NCI-H2196 (cell line): ENCODE measurements at regions not wholly inside any gene's neighbourhood (a gene's known extent, or its start where the extent isn't known, plus 50 kb on each side); places are given as distances from the start of the nearest gene placed in this dataset.

Source experiments
- DNase-seq: peaks from one replicate; lab custom pipeline; 2025; ENCODE audit not compliant: unreplicated experiment; lab: John Stamatoyannopoulos, UW

DNA sequence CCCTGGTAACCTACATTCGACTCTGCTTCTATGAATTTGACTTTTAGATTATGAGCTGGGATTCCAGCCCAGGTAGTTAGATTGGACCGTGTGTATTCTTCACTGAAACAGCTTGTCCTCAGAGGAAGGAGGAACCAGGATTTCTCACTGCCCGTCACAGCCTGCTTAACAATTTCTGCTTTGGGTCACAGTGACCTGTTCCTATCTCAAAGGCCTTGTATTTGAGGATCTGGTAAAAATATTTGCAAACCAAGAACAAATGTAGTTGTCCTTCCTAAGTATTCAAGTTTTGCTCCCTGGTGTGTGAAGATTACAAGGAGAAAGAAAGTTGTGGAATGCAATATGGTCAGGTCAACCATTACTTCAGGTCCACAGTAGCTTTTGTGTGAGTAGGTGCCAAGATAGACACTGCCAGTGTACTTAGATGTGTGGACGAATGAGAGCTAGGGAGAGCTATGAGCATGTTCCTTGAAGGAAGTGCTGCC, 55.1 kb downstream of the KIF4B start:
- no peak for DNase-seq

DNA sequence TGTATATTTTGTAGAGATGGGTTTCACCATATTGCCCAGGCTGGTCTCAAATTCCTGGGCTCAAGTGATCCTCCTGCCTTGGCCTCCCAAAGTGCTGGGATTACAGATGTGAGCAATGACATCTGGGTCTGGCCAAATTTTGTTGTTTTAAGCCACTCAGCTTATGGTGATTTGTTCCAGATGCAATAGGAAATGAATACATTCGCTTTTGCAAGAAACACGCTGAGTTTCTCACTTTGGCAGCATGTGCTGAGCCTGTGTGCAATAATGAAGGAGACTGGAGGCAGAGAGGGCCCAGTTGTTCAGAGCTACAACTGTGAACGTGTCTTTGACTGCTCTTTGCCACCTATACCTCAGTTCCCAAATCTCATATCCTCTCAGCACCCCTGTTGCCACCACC, 56.4 kb downstream of the KIF4B start:
- no peak for DNase-seq

DNA sequence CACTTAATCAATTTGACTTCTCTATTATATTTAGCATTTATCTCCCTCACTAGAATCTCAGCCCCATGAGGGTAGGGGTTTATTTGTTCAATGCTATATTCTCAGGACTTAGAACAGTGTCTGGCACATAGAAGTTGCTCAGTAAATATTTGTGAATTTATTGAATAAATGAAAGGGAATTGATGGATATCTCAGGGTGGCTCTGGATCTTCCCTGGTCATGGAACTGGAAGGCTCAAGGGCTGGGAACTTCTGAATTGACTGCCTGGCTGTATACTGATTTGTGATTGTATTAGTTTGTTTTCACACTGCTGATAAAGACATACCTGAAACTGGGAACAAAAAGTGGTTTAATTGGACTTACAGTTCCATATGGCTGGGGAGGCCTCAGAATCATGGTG, 57.2 kb downstream of the KIF4B start:
- no peak for DNase-seq

DNA sequence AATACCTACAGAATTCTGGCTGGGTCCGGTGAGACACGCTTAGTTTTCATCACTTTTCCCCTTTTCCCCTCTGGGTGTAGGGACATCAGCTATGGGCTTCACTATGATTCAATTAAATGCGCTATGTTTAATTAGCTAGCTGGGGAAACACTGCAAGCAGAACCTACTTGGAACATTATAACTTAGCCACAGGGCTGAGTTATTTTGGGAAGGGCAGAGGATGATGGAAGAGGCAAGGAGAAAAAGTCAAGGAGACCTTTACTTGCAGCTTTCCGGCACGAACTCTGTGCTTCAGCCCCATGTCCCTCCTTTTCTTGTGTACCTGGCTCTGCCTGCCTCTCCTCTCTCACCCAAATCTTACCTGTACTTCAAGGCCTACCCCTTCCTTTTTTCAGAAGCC, 62.8 kb downstream of the KIF4B start:
- DNase-seq = no peak

DNA sequence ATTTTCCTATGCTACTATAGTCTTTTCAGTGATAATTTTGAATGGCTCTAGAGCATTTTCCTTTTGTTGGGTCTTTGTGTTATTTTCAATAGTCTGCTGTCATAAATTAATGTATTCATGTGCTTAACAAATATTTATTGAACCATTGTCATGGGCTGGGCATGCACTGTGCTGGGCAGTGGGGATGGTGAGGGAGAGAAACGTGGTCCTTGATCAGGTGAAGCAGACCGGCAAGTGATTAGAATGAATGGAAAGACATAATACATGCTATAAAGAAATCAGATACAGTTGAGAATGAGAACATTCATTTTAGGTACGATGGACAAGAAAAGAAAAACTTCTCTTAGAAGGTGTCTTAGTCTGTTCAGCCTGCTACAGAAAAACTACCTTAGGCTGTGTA, 66.1 kb downstream of the KIF4B start:
- no peak for DNase-seq

DNA sequence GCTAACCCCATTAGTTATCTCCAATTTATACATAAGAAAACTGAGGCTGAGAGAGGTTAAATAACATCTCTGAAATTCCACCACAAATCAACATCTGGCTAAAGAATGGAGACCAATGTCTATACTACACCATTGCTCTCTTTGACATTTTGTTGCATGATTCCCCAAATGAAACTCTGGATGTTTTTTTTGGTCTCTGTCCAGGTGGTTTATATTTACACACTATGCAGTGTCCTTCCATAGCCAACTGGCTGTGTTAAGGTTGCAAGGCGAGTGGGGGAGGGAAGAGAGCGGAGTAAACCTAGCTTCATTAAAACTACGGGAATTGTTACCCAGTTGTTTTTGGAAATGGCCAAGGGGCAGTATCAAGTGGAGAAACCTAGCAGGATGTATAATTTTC, 67.2 kb downstream of the KIF4B start:
- no peak for DNase-seq

DNA sequence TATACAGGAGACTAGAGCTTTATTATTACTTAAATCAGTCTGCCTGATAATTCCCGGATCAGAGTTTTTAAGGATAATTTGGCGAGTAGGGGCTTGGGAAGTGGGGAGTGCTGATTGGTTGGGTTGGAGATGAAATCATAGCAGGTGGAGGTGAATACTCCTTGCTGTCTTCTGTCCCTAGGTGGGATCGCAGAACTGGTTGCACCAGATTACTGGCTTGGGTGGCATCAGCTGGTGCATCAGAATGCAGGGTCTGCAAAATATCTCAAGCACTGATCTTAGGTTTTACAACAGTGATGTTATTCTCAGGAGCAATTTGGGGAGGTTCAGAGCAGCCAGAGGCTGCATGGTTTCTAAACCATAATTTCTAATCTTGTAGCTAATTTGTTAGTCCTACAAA, 68.1 kb downstream of the KIF4B start:
- DNase-seq = no peak

DNA sequence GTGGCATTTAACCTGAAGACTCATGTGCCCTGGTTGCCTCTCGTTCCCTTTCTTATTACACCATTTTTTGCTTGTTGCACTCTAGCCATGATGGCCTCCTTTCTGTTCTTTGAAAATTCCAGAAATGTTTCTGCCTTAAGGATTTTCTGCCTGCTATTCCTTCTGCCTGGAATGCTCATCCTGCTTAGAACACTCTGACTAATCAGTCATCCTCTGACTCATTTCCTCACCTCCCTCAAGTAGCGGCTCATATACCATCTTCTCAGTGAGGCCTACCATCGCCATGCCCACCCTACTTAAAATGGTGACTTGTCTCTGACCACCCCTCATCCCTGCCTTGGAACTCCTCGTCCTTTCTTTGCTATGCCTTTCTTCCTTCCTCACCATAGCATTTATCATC, 68.8 kb downstream of the KIF4B start:
- DNase-seq = no peak

DNA sequence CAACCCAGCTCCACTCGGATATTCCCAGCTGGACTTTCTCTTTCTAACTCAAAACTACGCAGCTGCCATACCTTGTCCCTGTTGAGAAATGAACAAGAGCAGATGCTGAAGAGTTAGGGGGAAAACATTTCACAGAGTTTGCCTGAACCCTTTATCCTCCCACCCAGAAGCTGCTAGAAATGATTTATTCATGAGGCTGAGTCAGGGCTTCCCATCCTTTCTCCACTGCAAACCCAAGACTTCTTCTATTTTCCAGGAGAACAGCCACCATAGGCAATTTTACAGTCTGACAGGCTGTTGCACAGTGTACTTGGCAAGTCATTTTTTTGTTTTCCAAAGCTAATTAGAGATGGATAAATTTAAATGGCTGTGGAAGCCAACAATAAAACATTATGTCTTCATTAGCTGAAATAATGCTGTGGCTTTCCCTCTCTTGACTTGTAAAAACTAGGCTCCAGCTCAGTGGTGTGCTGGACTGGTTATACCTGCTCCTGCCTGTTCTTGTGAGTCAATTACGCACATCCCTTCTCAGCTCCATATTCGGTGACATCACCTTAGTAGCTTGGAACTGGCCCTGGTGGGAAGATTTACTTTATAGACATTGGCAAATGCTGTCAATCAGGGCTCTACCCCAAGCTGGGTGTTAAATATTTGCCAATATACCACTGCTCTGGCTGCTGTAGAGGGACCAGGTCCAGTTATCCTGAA, 71.9 kb downstream of the KIF4B start:
- DNase-seq = no peak

DNA sequence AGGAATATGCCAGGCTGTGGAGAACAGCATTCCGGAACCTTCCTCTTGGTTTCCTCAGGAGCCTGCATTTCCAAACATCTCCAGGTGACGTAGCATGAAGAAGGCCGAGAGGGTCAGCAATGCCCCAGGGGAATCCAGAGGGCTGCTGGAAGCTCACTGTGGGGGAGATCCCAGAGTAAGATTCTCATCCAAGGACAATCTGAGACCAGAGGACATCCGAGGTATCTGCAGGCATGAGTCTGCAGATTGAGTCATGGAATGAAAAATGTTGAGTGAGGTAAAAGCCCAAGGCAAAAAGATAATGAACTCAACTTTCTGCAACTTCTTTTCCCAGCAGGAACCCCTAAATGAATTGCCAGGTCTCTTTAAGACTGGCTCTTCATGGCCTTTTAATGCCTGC, 73.5 kb downstream of the KIF4B start:
- DNase-seq = no peak

DNA sequence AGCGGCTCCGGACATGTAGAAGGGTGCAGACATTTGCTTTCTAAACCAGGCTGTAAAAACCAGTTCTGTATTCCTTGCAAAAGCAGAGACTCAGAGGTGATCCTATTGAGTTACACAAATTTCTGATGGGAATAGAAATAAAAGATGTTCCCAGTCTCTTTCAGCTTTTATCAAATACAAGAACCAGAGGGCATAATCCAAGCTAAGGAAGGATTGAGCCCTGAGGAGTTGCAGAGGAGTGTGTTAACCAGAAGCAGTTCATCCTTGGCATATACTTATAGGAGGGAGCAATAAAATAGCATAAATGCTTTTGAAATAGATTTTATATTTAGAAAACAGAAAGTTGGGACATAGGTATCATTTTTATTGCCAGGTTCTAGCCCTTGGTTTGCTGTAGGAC, 75.3 kb downstream of the KIF4B start:
- no peak for DNase-seq

DNA sequence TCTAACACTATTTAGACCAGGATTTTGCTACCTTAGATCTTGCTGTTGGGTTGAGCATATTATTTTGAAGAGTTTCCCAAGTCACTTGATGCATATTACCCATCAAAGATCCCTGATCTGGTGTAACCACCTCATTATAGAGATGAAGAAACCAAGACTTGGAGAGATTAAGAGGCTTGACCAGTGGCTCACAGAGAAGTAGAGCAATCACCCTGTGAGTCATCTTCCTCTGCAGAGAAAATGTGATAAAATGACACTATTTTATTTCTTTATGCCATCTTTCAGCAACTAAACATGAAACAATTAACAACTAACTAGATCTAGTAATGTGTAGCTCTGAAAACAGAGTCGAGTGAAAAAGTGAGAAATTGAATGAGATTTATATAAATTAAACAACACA, 76.1 kb downstream of the KIF4B start:
- DNase-seq = no peak

DNA sequence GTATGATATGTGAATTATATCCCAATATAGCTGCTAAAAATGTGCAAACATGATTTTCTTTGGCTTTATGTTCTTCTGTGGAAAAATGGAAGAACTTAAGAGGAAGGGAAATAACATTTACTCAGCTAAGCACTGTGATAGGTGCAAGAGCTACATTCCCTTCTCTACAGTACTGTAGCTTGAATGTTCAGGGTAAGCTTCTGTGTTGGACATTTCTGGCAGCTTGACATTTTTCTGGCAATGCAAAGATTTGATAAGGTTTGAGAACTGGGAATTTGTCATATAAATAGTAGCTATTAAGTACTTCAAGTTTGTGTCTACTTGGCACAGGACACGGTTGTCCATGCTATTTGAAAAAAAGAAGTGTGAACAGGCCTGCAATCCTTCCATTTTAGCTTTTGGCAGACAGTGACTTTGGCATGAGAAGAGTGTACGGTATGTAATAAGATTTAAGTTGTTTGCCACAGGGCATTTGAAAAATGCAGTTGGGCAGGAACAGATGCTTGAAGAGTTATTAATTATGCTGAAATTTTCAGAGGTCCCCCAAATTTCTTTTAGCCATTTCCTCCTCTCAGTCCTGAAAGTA, 77.6 kb downstream of the KIF4B start:
- peak; percentile 3 for DNase-seq

DNA sequence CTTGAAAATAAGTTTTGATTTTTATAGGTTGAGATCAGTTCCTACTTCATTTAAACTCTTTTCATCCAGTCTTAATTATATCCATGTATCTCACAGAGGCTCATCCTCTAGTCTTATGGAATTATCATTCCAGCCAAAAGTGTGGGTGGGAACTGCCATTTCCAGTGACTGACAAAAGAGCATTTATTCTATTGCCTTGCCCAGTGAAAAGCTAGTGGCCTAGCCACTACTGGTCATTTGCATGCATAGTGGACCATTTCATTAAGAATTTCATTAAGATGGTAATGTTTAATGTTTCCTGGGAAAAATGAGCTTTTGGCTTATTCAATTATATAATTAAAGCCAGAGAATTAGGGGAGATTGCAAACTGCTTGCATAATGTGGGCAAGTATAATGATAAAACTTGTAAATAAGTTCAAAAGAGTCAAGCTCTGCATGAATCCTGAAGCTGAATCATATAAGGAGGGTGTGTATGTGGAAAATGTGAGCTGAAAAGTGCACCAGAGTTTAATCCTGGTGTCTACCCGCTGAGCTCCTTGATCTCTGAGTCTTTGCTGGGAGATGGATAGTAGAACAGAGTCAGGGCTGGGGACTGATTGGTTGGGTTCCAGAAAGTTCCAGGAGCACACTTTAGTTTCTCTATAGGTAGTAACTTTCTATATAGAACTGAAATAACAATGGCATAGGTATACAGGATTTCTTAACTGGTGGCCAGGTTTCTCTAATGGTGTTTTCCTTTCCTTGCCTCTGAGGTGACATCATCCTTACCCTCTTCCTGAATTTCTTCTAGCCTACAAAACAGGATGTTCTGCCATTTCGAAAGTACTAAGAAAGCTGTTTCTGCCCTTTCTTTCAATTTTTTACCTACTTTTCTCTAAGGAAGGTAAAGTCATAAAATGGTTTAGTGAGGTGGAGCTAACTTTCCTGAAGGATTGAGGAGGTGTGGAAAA, 78.5 kb downstream of the KIF4B start:
- DNase-seq = no peak

DNA sequence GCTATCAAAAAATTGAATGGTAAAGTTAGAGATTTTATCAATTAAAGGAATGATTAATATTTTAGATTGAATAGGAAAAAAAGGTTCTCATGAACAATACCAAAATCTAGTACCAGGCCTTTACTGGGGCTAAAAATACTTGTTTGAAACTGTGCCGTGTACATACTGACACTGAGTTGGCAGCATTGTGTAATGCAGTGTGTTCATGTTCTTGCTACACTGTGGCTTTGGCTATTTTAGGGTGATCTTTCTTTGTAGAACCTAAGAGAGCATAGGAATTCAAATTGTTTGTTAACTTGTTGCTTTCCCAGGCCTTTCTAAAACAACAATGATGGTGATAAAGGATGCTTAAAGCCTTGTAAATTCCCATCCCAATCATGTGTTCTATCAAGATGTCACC, 80.9 kb downstream of the KIF4B start:
- DNase-seq = no peak

DNA sequence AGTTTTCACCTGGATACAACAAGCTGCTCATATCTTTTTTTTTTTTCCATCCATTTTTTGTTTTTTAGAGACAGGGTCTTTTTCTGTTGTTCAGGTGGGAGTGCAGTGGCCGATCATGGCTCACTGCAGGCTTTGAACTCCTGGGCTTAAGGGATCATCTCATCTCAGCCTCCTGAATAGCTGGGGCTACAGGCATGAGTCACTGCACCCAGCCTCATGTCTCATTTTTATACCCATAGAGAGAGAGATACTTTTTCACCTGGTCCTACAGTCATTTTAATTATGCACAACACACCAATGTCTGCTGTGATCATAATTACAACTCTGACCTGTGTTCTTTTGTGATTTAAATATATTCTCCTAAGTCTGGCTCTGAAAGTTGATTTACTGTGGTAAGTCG, 84.4 kb downstream of the KIF4B start:
- DNase-seq = no peak

DNA sequence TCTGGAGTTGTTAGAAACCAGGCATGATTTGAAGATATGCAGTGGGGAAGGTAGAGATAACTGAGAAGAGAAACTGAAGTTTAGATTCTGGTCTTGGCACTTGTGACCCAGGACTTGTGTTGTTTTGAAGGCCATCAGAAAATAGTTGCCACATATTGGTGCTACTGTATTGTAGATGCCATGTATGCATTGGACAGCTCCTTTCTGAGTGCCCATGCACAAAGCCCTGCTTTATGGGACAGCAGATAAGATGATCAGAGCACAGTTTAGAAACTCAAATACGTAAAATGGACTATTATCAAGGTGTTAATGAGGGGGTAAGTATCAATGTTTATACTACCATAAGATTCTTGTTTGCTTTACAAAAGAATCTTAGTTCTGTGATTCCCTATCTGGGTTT, 84.9 kb downstream of the KIF4B start:
- no peak for DNase-seq

DNA sequence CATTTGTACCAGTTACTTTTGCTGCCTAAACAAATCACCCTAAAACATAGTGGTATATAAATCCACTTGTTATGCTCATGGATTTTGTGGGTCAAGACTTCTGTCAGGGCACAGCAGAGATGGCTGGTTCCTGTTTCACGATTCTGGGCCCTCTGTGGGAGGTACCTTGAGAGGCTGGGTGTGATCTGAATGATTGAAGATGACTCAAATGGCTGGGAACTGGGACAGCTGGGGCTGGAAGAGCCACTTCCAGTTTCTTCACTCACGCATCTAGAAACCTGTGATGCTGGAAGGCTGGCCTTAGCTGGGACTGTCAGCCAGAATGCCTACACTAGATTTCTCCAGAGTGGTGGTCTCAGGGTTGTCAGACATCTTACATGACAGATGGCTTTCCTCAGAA, 88.1 kb downstream of the KIF4B start:
- no peak for DNase-seq

DNA sequence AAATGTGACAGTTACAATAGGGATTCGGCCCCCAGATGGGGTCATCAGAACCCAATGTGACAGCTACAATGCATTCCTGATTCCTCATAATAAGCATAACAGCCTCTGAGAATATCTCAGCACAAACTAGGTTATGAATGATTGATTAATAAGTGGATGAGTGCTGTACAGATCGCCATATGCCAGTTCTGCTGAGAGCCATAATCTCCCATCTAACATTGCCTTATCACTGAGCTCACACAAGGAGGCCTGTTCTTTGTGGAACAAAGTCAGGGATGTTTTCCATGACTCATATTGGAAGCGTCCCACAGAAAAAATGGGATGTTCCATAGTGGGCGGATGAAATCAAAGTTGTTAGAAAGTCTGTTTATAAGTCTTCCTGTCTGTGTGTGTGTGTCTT, 89.6 kb downstream of the KIF4B start:
- DNase-seq = no peak

DNA sequence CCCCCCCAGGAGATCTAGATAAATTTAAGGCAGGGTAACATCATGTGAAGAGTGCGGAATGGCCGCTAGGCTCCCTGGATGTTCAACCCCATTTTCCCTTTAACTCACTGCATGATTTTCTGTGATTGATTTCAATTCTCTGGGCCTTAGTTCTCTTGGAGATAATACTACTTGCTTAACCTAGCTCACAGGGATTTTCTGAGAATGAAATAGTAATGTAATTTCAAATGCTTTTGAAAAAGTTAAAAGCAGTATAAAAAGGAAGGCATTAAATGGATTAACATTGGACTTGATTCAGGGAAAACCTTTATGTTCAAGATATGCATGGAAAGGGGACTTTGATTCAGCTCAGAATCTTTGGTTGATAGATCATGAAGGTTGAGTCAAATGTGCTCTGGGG, 90.9 kb downstream of the KIF4B start:
- DNase-seq = no peak

DNA sequence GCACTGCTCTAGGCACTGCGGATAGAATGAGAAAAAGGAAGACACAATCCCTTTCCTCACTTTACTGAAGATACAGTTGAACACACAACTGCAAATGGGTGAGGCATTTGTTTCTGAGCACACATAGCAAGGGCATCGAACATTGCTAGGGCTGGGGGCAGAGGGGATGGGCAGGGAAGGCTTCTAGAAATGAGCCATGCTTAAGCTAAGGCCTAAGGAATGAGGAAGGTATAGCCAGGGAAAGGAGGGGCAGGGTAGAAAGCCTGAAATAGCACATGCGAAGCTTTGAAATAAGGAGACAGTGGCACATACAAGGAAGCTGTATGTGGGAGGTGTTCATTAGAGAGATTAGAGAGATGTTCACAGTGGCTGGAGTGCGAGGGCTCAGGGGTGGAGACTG, 92.7 kb downstream of the KIF4B start:
- DNase-seq = no peak

DNA sequence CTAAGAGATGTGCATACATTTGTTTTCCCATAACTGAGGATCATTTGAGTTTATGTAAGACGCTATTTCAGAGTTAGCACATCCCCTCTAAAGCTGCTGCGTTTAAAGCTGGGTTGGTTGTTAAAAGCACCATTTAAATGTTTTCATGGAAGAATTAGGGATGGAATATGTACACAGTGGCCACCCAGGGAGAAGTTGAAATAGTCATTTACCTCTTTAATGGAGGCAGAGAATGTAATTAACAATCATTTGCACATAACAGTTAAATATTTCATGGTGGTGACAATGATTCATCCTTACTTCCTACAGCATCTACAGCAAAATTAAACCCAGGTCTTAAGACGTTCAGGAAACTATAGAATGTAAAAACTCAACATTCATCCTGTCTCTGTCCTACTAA, 100.3 kb downstream of the KIF4B start:
- no peak for DNase-seq
